OCI-LY7 (cell line): ENCODE measurements at regions not wholly inside any gene's neighbourhood (a gene's known extent, or its start where the extent isn't known, plus 50 kb on each side); places are given as distances from the start of the nearest gene placed in this dataset.

ENCODE experiments used
- EZH2phosphoT487 ChIP-seq: fragments of 200-600 bp; sonication (generic); IDR thresholded peaks from 2 replicates; pipeline ENCODE4 v1.6.1; 2018; ENCODE audit warnings: low read depth, borderline replicate concordance, mild to moderate bottlenecking, mixed run types, antibody characterized with exemption, low read length, moderate library complexity, mixed read lengths
- TF ChIP-seq, protein P1 (sequence below): fragments of 200-600 bp; sonication (generic); conservative IDR thresholded peaks from 2 replicates; pipeline ENCODE4 v1.5.1; 2014; ENCODE audit warnings: mild to moderate bottlenecking, antibody characterized with exemption, low read length, moderate library complexity, mixed read lengths

DNA sequence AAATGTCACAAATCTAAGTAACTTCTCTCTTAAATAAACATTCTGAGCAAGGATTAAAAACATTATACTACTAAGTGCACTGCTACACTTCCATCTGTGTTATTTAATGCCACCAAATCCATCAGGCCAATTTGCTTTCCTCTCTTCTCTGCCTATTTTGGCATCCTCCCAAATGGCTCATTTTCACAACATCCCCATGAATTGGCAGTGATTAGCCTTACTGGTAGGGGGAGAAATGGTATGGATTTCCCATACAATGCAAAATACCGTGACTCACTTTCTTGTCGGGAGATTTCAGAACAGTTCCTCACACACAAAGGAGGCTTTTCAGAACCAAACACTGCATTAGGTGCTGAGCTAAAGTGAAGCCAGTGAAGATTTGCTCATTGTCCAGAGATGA lies 195.7 kb downstream of the MIS18A start:
- TF ChIP-seq, protein P1, sequence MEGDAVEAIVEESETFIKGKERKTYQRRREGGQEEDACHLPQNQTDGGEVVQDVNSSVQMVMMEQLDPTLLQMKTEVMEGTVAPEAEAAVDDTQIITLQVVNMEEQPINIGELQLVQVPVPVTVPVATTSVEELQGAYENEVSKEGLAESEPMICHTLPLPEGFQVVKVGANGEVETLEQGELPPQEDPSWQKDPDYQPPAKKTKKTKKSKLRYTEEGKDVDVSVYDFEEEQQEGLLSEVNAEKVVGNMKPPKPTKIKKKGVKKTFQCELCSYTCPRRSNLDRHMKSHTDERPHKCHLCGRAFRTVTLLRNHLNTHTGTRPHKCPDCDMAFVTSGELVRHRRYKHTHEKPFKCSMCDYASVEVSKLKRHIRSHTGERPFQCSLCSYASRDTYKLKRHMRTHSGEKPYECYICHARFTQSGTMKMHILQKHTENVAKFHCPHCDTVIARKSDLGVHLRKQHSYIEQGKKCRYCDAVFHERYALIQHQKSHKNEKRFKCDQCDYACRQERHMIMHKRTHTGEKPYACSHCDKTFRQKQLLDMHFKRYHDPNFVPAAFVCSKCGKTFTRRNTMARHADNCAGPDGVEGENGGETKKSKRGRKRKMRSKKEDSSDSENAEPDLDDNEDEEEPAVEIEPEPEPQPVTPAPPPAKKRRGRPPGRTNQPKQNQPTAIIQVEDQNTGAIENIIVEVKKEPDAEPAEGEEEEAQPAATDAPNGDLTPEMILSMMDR = no peak
- no peak for TF ChIP-seq EZH2phosphoT487
